HEK293 (cell line): ENCODE measurements at regions not wholly inside any gene's neighbourhood (a gene's known extent, or its start where the extent isn't known, plus 50 kb on each side); places are given as distances from the start of the nearest gene placed in this dataset.

Source experiments
- OSR2 ChIP-seq: fragments of 450-650 bp; formaldehyde crosslinking; IDR thresholded peaks from 2 replicates; pipeline ENCODE4 v1.5.1; 2016; ENCODE audit warnings: missing biosample characterization, missing genetic modification characterization
- TCF7L2 ChIP-seq: IDR thresholded peaks from 2 replicates; pipeline ENCODE4 v1.6.1; 2011; ENCODE audit warnings: low read depth, mild to moderate bottlenecking, inconsistent platforms, low read length, moderate library complexity, borderline replicate concordance
- ZFHX2 ChIP-seq: fragments of 450-650 bp; formaldehyde crosslinking; conservative IDR thresholded peaks from 2 replicates; pipeline ENCODE4 v1.5.1; 2016; ENCODE audit warnings: missing biosample characterization, missing genetic modification characterization
- ZFP37 ChIP-seq: fragments of 450-650 bp; formaldehyde crosslinking; IDR thresholded peaks from 2 replicates; pipeline ENCODE4 v1.5.1; 2016; ENCODE audit warnings: missing biosample characterization, missing genetic modification characterization
- ZNF121 ChIP-seq: fragments of 450-650 bp; formaldehyde crosslinking; IDR thresholded peaks from 2 replicates; pipeline ENCODE4 v1.5.1; 2016; ENCODE audit warnings: missing biosample characterization, missing genetic modification characterization
- ZNF274 ChIP-seq, 2 experiments: fragments of 200-500 bp in 1 of 2; fragments of 450-650 bp in 1 of 2; sonication (Bioruptor generic) in 1 of 2; formaldehyde crosslinking in 1 of 2; IDR thresholded peaks; 2 replicates each; pipeline versions ENCODE4 v1.5.1 to v1.6.1; 2014 to 2016; ENCODE audit warnings: borderline replicate concordance in 1 of 2, inconsistent platforms in 1 of 2, low read length in 1 of 2, missing biosample characterization in 1 of 2, missing genetic modification characterization in 1 of 2
- ZNF423 ChIP-seq: fragments of 450-650 bp; formaldehyde crosslinking; IDR thresholded peaks from 2 replicates; pipeline ENCODE4 v1.5.1; 2016; ENCODE audit warnings: missing biosample characterization, missing genetic modification characterization
- ZNF585B ChIP-seq: fragments of 450-650 bp; formaldehyde crosslinking; IDR thresholded peaks from 2 replicates; pipeline ENCODE4 v1.5.1; 2016; ENCODE audit warnings: missing biosample characterization, missing genetic modification characterization
- ZNF660 ChIP-seq: fragments of 450-650 bp; IDR thresholded peaks from 2 replicates; pipeline ENCODE4 v1.5.1; 2018; ENCODE audit warnings: missing biosample characterization, mild to moderate bottlenecking, missing genetic modification characterization
- ZNF664 ChIP-seq: fragments of 450-650 bp; formaldehyde crosslinking; IDR thresholded peaks from 2 replicates; pipeline ENCODE4 v1.5.1; 2016; ENCODE audit warnings: missing biosample characterization, missing genetic modification characterization
- TF ChIP-seq, protein P1 (sequence below): fragments of 450-650 bp; formaldehyde crosslinking; IDR thresholded peaks from 2 replicates; pipeline ENCODE4 v1.5.1; 2016; ENCODE audit warnings: missing biosample characterization, missing genetic modification characterization
- TF ChIP-seq, protein P2 (sequence below): fragments of 450-650 bp; formaldehyde crosslinking; IDR thresholded peaks from 2 replicates; pipeline ENCODE4 v1.5.1; 2016; ENCODE audit warnings: missing biosample characterization, missing genetic modification characterization

DNA sequence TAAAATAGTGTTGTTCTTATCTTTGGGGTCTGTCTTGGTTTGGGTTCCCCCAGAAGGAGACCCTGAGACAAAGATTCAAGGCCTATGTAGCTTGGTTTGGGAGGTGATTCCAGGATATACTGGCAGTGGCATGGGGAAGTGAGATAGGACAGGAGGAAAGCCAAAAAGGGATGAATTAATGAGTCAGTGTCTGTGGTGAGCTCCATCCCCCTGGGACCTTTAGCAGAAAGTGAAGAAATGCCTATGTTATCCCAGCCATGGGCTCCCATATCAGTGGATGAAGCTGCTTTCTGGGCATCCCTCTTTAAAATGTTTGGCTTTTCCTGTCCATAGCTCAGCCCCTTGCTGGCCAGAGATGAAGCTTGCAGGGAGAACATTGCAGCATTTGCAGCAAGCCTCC, 217.0 kb upstream of the CTBP2 start:
- TF ChIP-seq, protein P1, sequence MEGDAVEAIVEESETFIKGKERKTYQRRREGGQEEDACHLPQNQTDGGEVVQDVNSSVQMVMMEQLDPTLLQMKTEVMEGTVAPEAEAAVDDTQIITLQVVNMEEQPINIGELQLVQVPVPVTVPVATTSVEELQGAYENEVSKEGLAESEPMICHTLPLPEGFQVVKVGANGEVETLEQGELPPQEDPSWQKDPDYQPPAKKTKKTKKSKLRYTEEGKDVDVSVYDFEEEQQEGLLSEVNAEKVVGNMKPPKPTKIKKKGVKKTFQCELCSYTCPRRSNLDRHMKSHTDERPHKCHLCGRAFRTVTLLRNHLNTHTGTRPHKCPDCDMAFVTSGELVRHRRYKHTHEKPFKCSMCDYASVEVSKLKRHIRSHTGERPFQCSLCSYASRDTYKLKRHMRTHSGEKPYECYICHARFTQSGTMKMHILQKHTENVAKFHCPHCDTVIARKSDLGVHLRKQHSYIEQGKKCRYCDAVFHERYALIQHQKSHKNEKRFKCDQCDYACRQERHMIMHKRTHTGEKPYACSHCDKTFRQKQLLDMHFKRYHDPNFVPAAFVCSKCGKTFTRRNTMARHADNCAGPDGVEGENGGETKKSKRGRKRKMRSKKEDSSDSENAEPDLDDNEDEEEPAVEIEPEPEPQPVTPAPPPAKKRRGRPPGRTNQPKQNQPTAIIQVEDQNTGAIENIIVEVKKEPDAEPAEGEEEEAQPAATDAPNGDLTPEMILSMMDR = no peak
- no peak for TF ChIP-seq ZNF664
- no peak for TF ChIP-seq ZNF423 (tag by site-specific recombination)
- no peak for TF ChIP-seq ZNF660 (tag by site-specific recombination)
- no peak for TF ChIP-seq ZFP37 (tag by site-specific recombination)
- no peak for TF ChIP-seq TCF7L2
- TF ChIP-seq ZFHX2 (tag by site-specific recombination) = no peak
- TF ChIP-seq ZNF585B = no peak
- no peak for TF ChIP-seq OSR2
- TF ChIP-seq, protein P2, sequence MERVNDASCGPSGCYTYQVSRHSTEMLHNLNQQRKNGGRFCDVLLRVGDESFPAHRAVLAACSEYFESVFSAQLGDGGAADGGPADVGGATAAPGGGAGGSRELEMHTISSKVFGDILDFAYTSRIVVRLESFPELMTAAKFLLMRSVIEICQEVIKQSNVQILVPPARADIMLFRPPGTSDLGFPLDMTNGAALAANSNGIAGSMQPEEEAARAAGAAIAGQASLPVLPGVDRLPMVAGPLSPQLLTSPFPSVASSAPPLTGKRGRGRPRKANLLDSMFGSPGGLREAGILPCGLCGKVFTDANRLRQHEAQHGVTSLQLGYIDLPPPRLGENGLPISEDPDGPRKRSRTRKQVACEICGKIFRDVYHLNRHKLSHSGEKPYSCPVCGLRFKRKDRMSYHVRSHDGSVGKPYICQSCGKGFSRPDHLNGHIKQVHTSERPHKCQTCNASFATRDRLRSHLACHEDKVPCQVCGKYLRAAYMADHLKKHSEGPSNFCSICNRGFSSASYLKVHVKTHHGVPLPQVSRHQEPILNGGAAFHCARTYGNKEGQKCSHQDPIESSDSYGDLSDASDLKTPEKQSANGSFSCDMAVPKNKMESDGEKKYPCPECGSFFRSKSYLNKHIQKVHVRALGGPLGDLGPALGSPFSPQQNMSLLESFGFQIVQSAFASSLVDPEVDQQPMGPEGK (tag by site-specific recombination) = no peak
- no peak for TF ChIP-seq ZNF274 (IDR thresholded peaks at IDR 0.05; ENCODE audit: low read length)
- no peak for TF ChIP-seq ZNF274 (tag by site-specific recombination; IDR thresholded peaks at IDR 0.05; ENCODE audit: borderline replicate concordance)
- no peak for TF ChIP-seq ZNF121 (tag by site-specific recombination)
